Gastroesophageal sphincter (tissue), 3 donors: ENCODE measurements at regions not wholly inside any gene's neighbourhood (a gene's known extent, or its start where the extent isn't known, plus 50 kb on each side); places are given as distances from the start of the nearest gene placed in this dataset.

Experiments
- EP300 ChIP-seq: sonication (generic); formaldehyde crosslinking; IDR thresholded peaks from one replicate; pipeline ENCODE4 v1.6.1; 2017; ENCODE audit warnings: antibody characterized with exemption, mild to moderate bottlenecking
- POLR2A ChIP-seq, 2 donors: fragments of 450-650 bp; IDR thresholded peaks; one replicate each; pipeline ENCODE4 v1.6.1; 2017; ENCODE audit warnings: antibody characterized with exemption in 2 of 2, mild to moderate bottlenecking in 2 of 2, moderate library complexity in 1 of 2
- POLR2AphosphoS5 ChIP-seq: sonication (generic); formaldehyde crosslinking; IDR thresholded peaks from one replicate; pipeline ENCODE4 v1.6.1; 2017; ENCODE audit warnings: antibody characterized with exemption
- TF ChIP-seq, protein P1 (sequence below), 4 experiments: fragments of 200-600 bp in 2 of 4; fragments of 450-650 bp in 2 of 4; sonication (generic) in 1 of 4; IDR thresholded peaks; one replicate each; pipeline ENCODE4 v1.5.1; 2017 to 2019; ENCODE audit warnings: antibody characterized with exemption in 4 of 4, mild to moderate bottlenecking in 2 of 4, moderate library complexity in 2 of 4

GRCh38 chr6:6390849-6391602 is 70.6 kb upstream of the F13A1 start:
- no peak for TF ChIP-seq EP300
- no peak for TF ChIP-seq POLR2AphosphoS5
- TF ChIP-seq POLR2A (IDR thresholded peaks at IDR 0.05) = no peak
- TF ChIP-seq, protein P1, sequence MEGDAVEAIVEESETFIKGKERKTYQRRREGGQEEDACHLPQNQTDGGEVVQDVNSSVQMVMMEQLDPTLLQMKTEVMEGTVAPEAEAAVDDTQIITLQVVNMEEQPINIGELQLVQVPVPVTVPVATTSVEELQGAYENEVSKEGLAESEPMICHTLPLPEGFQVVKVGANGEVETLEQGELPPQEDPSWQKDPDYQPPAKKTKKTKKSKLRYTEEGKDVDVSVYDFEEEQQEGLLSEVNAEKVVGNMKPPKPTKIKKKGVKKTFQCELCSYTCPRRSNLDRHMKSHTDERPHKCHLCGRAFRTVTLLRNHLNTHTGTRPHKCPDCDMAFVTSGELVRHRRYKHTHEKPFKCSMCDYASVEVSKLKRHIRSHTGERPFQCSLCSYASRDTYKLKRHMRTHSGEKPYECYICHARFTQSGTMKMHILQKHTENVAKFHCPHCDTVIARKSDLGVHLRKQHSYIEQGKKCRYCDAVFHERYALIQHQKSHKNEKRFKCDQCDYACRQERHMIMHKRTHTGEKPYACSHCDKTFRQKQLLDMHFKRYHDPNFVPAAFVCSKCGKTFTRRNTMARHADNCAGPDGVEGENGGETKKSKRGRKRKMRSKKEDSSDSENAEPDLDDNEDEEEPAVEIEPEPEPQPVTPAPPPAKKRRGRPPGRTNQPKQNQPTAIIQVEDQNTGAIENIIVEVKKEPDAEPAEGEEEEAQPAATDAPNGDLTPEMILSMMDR (IDR thresholded peaks at IDR 0.05) = no peak
